ENCODE measurements at regions not wholly inside any gene's neighbourhood (a gene's known extent, or its start where the extent isn't known, plus 50 kb on each side); places are given as distances from the start of the nearest gene placed in this dataset.

DNA sequence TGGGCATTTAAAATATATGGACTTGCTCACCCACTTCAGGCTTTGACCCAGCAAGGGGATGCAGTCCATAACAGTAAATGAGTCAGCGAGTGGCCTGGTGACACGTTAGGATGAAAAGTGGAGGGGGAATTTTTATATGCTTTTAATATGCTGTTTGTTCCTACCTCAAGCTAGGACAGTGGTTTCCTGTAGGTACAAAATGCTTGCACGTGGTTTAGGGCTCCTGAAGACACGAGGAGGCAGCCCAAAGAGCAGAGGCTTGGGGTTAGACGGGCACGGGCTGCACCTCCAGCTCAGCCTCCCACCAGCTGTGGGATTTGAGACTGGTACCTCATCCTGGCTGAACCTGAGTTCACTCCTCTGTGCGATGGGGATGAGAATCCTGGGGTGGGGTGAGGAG lies 306.2 kb upstream of the CXCR4 start:
- no peak overlapping the region for H3K4me2 ChIP-seq (ENCODE audit: low read depth, low read length, poor library complexity, severe bottlenecking)
- no peaks in the 10 kb centered on the region for H3K9me2 ChIP-seq (replicated peaks; ENCODE audit: insufficient read depth, low read length)
- no peak overlapping the region for H2AFZ ChIP-seq (ENCODE audit: low read length)
- H3K9me3 ChIP-seq (ENCODE audit: low read length) = no peaks in the 10 kb centered on the region
- H3K4me1 ChIP-seq (ENCODE audit: low read length) = peaks cover 4% of the 10 kb centered on the region
- no peaks in the 10 kb centered on the region for H3K27me3 ChIP-seq (ENCODE audit: low read length)
- H4K20me1 ChIP-seq (ENCODE audit: insufficient read depth, low read depth, low read length) = no peaks in the 10 kb centered on the region
- H3K27ac ChIP-seq (ENCODE audit: low read length) = no peak overlapping the region
- H3K79me2 ChIP-seq (ENCODE audit: low read length) = no peaks in the 10 kb centered on the region
- no peak for DNase-seq
- H3K36me3 ChIP-seq (ENCODE audit: insufficient read depth, low read length) = no peaks in the 10 kb centered on the region
- H3K9ac ChIP-seq (ENCODE audit: low read length) = no peak overlapping the region
- no peak overlapping the region for H3K4me3 ChIP-seq (ENCODE audit: low read length)

DNA sequence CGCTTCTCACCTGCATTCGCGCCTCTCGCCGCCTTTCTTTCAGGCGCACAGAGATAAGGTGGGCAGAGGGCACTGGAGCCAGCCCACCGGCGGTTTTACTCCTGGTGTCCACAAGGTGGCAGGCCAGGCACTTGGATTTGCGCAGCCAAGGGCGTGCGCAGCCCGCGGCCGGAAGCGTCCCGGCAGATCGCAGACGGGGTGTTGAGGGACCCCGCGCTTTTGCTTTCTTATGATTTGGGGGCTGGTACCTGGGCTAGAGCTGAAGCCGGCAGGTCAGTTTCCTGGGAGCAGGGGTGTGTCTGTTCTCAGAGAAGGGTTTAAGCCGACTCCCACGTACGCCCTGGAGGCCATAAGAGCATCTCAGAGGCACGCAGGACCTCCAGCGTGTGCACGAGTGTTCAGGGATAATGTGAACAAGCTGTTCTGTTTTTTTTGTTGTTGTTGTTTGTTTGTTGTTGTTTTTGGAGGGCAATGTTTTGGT lies 305.6 kb upstream of the CXCR4 start:
- Histone ChIP-seq H3K9me2 (replicated peaks; ENCODE audit: insufficient read depth, low read length) (no peaks in the 10 kb centered on the region), H3K9me3 (ENCODE audit: low read length) (no peaks in the 10 kb centered on the region), H3K79me2 (ENCODE audit: low read length) (no peaks in the 10 kb centered on the region), H3K36me3 (ENCODE audit: insufficient read depth, low read length) (no peaks in the 10 kb centered on the region), H3K4me2 (ENCODE audit: low read depth, low read length, poor library complexity, severe bottlenecking) (peak overlapping the region; percentile 41), H4K20me1 (ENCODE audit: insufficient read depth, low read depth, low read length) (no peaks in the 10 kb centered on the region), H3K27me3 (ENCODE audit: low read length) (no peaks in the 10 kb centered on the region), H2AFZ (ENCODE audit: low read length) (peak overlapping the region; percentile 72; the same call in 1 of the 2 replicates), H3K4me1 (ENCODE audit: low read length) (peaks cover 4% of the 10 kb centered on the region), H3K27ac (ENCODE audit: low read length) (no peak overlapping the region), H3K9ac (ENCODE audit: low read length) (no peak overlapping the region), H3K4me3 (ENCODE audit: low read length) (peak overlapping the region; percentile 33; the same call in 1 of the 2 replicates)
- peak; percentile 88 for DNase-seq

- Histone ChIP-seq H3K36me3 (ENCODE audit: insufficient read depth, low read length) (no peaks in the 10 kb centered on the region), H3K4me3 (ENCODE audit: low read length) (no peak overlapping the region), H2AFZ (ENCODE audit: low read length) (no peak overlapping the region), H4K20me1 (ENCODE audit: insufficient read depth, low read depth, low read length) (no peaks in the 10 kb centered on the region), H3K27ac (ENCODE audit: low read length) (no peak overlapping the region), H3K9ac (ENCODE audit: low read length) (no peak overlapping the region), H3K9me2 (replicated peaks; ENCODE audit: insufficient read depth, low read length) (no peaks in the 10 kb centered on the region), H3K4me1 (ENCODE audit: low read length) (peaks cover 4% of the 10 kb centered on the region), H3K79me2 (ENCODE audit: low read length) (no peaks in the 10 kb centered on the region), H3K27me3 (ENCODE audit: low read length) (no peaks in the 10 kb centered on the region), H3K9me3 (ENCODE audit: low read length) (no peaks in the 10 kb centered on the region), H3K4me2 (ENCODE audit: low read depth, low read length, poor library complexity, severe bottlenecking) (no peak overlapping the region)
- DNase-seq = no peak
Measured at GRCh38 chr2:136422512-136422911, 304.6 kb upstream of the CXCR4 start.

- Histone ChIP-seq H3K36me3 (ENCODE audit: insufficient read depth, low read length) (no peaks in the 10 kb centered on the region), H3K4me1 (ENCODE audit: low read length) (peaks cover 4% of the 10 kb centered on the region), H3K4me2 (ENCODE audit: low read depth, low read length, poor library complexity, severe bottlenecking) (no peak overlapping the region), H3K4me3 (ENCODE audit: low read length) (no peak overlapping the region), H3K27me3 (ENCODE audit: low read length) (no peaks in the 10 kb centered on the region), H3K9me2 (replicated peaks; ENCODE audit: insufficient read depth, low read length) (no peaks in the 10 kb centered on the region), H4K20me1 (ENCODE audit: insufficient read depth, low read depth, low read length) (no peaks in the 10 kb centered on the region), H3K9ac (ENCODE audit: low read length) (no peak overlapping the region), H3K9me3 (ENCODE audit: low read length) (no peaks in the 10 kb centered on the region), H2AFZ (ENCODE audit: low read length) (no peak overlapping the region), H3K79me2 (ENCODE audit: low read length) (no peaks in the 10 kb centered on the region), H3K27ac (ENCODE audit: low read length) (no peak overlapping the region)
- no peak for DNase-seq
Measured at GRCh38 chr2:136420346-136420745, 302.4 kb upstream of the CXCR4 start.

- H3K27ac ChIP-seq (ENCODE audit: low read length) = no peak overlapping the region
- no peaks in the 10 kb centered on the region for H3K79me2 ChIP-seq (ENCODE audit: low read length)
- peaks cover 2% of the 10 kb centered on the region; the same call in 1 of the 2 replicates for H3K4me1 ChIP-seq (ENCODE audit: low read length)
- H4K20me1 ChIP-seq (ENCODE audit: insufficient read depth, low read depth, low read length) = 0 out of 2 replicates have a peak, but pooled peaks cover 3% of the 10 kb centered on the region
- H3K4me2 ChIP-seq (ENCODE audit: low read depth, low read length, poor library complexity, severe bottlenecking) = no peak overlapping the region
- H3K9me3 ChIP-seq (ENCODE audit: low read length) = no peaks in the 10 kb centered on the region
- H2AFZ ChIP-seq (ENCODE audit: low read length) = no peak overlapping the region
- no peak overlapping the region for H3K4me3 ChIP-seq (ENCODE audit: low read length)
- H3K9me2 ChIP-seq (replicated peaks; ENCODE audit: insufficient read depth, low read length) = no peaks in the 10 kb centered on the region
- no peaks in the 10 kb centered on the region for H3K27me3 ChIP-seq (ENCODE audit: low read length)
- H3K36me3 ChIP-seq (ENCODE audit: insufficient read depth, low read length) = no peaks in the 10 kb centered on the region
- DNase-seq = no peak
- no peak overlapping the region for H3K9ac ChIP-seq (ENCODE audit: low read length)
Measured at GRCh38 chr2:136411946-136412345, 294.0 kb upstream of the CXCR4 start.

DNA sequence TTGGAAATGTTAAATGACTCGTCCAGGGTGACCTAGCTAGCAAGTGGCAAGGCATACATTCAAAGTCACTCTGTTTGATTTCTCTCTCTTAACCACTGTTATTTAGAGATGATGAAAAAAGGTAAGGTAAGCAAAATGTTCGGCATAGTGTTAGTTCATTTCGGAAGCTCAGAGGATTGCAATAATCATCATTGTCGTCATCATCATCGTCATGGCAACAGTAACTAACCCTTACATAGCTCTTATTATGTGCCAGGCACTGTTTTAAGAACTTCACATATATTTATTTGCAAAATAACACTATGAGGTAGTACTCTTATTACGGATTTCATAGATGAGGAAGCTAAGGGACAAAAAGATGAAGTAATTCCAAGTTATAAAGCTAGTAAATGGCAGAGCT lies 292.7 kb upstream of the CXCR4 start:
- Histone ChIP-seq H3K4me3 (ENCODE audit: low read length) (no peak overlapping the region), H3K27ac (ENCODE audit: low read length) (no peak overlapping the region), H3K36me3 (ENCODE audit: insufficient read depth, low read length) (no peaks in the 10 kb centered on the region), H3K4me1 (ENCODE audit: low read length) (peaks cover 2% of the 10 kb centered on the region; the same call in 1 of the 2 replicates), H4K20me1 (ENCODE audit: insufficient read depth, low read depth, low read length) (0 out of 2 replicates have a peak, but pooled peaks cover 3% of the 10 kb centered on the region), H3K9me2 (replicated peaks; ENCODE audit: insufficient read depth, low read length) (no peaks in the 10 kb centered on the region), H2AFZ (ENCODE audit: low read length) (no peak overlapping the region), H3K79me2 (ENCODE audit: low read length) (no peaks in the 10 kb centered on the region), H3K27me3 (ENCODE audit: low read length) (no peaks in the 10 kb centered on the region), H3K9ac (ENCODE audit: low read length) (no peak overlapping the region), H3K4me2 (ENCODE audit: low read depth, low read length, poor library complexity, severe bottlenecking) (no peak overlapping the region), H3K9me3 (ENCODE audit: low read length) (no peaks in the 10 kb centered on the region)
- no peak for DNase-seq

DNA sequence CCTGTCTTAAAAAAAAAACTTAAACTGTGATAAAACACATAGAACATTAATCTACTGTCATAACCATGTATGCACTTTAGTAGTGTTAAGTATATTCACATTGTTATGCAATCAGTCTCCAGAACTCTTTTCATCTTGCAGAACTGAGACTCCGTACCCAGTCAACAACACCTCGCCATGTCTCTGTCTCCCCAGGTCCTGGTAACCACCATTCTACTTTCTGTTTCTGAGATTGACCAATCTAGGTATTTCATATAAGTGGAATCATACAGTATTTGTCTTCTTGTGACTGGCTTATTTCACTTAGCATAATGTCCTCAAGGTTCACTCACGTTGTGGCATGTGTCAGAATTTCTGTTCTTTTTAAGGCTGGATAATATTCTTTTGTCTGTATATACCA lies 290.8 kb upstream of the CXCR4 start:
- no peaks in the 10 kb centered on the region for H3K9me3 ChIP-seq (ENCODE audit: low read length)
- H3K27me3 ChIP-seq (ENCODE audit: low read length) = no peaks in the 10 kb centered on the region
- H3K4me1 ChIP-seq (ENCODE audit: low read length) = peaks cover 2% of the 10 kb centered on the region; the same call in 1 of the 2 replicates
- no peaks in the 10 kb centered on the region for H3K79me2 ChIP-seq (ENCODE audit: low read length)
- 0 out of 2 replicates have a peak, but pooled peaks cover 3% of the 10 kb centered on the region for H4K20me1 ChIP-seq (ENCODE audit: insufficient read depth, low read depth, low read length)
- DNase-seq = no peak
- H3K27ac ChIP-seq (ENCODE audit: low read length) = no peak overlapping the region
- no peaks in the 10 kb centered on the region for H3K9me2 ChIP-seq (replicated peaks; ENCODE audit: insufficient read depth, low read length)
- no peak overlapping the region for H2AFZ ChIP-seq (ENCODE audit: low read length)
- no peak overlapping the region for H3K4me3 ChIP-seq (ENCODE audit: low read length)
- no peak overlapping the region for H3K9ac ChIP-seq (ENCODE audit: low read length)
- H3K36me3 ChIP-seq (ENCODE audit: insufficient read depth, low read length) = no peaks in the 10 kb centered on the region
- H3K4me2 ChIP-seq (ENCODE audit: low read depth, low read length, poor library complexity, severe bottlenecking) = no peak overlapping the region

DNA sequence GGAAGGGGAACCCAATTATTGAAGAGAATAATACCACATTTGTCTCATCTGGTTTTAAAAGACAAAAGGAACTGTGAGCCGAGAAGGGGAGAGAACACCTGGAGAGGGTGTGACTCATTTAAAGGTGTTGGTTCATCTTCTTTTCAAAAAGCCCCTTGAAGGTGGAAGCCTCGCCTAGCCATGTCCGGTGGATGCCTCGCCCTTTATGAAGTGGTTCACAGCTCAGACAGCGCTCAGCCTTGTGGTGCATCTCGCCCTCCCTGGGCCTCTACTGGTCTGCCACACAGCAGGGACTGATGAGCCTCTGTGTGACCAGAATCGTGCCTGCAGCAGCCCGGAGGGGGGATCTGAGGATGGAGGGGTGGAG lies 290.0 kb upstream of the CXCR4 start:
- Histone ChIP-seq H3K4me1 (ENCODE audit: low read length) (peaks cover 2% of the 10 kb centered on the region; the same call in 1 of the 2 replicates), H3K4me2 (ENCODE audit: low read depth, low read length, poor library complexity, severe bottlenecking) (no peak overlapping the region), H3K27ac (ENCODE audit: low read length) (no peak overlapping the region), H2AFZ (ENCODE audit: low read length) (no peak overlapping the region), H3K36me3 (ENCODE audit: insufficient read depth, low read length) (no peaks in the 10 kb centered on the region), H3K9me2 (replicated peaks; ENCODE audit: insufficient read depth, low read length) (no peaks in the 10 kb centered on the region), H4K20me1 (ENCODE audit: insufficient read depth, low read depth, low read length) (0 out of 2 replicates have a peak, but pooled peaks cover 3% of the 10 kb centered on the region), H3K9ac (ENCODE audit: low read length) (no peak overlapping the region), H3K27me3 (ENCODE audit: low read length) (no peaks in the 10 kb centered on the region), H3K4me3 (ENCODE audit: low read length) (no peak overlapping the region), H3K9me3 (ENCODE audit: low read length) (no peaks in the 10 kb centered on the region), H3K79me2 (ENCODE audit: low read length) (no peaks in the 10 kb centered on the region)
- DNase-seq = no peak
